IMR-90 (cell line): ENCODE measurements at regions not wholly inside any gene's neighbourhood (a gene's known extent, or its start where the extent isn't known, plus 50 kb on each side); places are given as distances from the start of the nearest gene placed in this dataset.

ENCODE experiments used
- ATAC-seq: fragments of 200-7000 bp; cut with Tn5 transposase; 2 replicates; pipeline ENCODE4 v1.9.1; 2020; ENCODE audit warnings: low read depth, mild to moderate bottlenecking, moderate library complexity
- BruUV-seq: library from RNA; stranded (reverse); fragments of 400-500 nt; replicated peaks from 2 replicates; lab custom pipeline; 2021; lab: Mats Ljungman, UMichigan
- CTCF ChIA-PET: fragments of 300-600 bp; formaldehyde crosslinking; extraction: SDS; loops from one replicate; lab custom pipeline; 2021; ENCODE audit warnings: antibody characterized with exemption; lab: Yijun Ruan, JAX
- POLR2A ChIA-PET: fragments of 300-600 bp; sonication (Branson Sonifier 250); formaldehyde crosslinking; loops from one replicate; lab custom pipeline; 2022; ENCODE audit warnings: antibody characterized with exemption; ENCODE audit not compliant: unreplicated experiment; lab: Charles Lee
- DNase-seq: peaks from one replicate; pipeline ENCODE4 v3.0.0; 2013
- H2AFZ ChIP-seq: replicated peaks from 2 replicates; pipeline ENCODE3; 2013; ENCODE audit warnings: low read length, mild to moderate bottlenecking; ENCODE audit not compliant: poor library complexity
- H2AK5ac ChIP-seq: 2 replicates; pipeline ENCODE4 v1.6.1; 2013; ENCODE audit warnings: low read depth, low read length, inconsistent platforms
- H2AK9ac ChIP-seq: replicated peaks from 2 replicates; pipeline ENCODE3; 2013; ENCODE audit warnings: mild to moderate bottlenecking, low read depth, low read length, moderate library complexity; ENCODE audit not compliant: poor library complexity
- H2BK120ac ChIP-seq: 2 replicates; pipeline ENCODE4 v1.6.1; 2013; ENCODE audit warnings: low read depth, low read length, inconsistent platforms
- H2BK15ac ChIP-seq: 3 replicates; pipeline ENCODE4 v1.6.1; 2013; ENCODE audit warnings: low read depth, low read length, inconsistent platforms
- H2BK20ac ChIP-seq: 2 replicates; pipeline ENCODE4 v1.6.1; 2013; ENCODE audit warnings: low read depth, mild to moderate bottlenecking, inconsistent platforms, low read length, moderate library complexity
- H2BK5ac ChIP-seq: 2 replicates; pipeline ENCODE4 v1.6.1; 2013; ENCODE audit warnings: mild to moderate bottlenecking, low read depth, low read length, inconsistent platforms; ENCODE audit not compliant: poor library complexity, severe bottlenecking
- H3K14ac ChIP-seq: replicated peaks from 2 replicates; pipeline ENCODE4 v1.6.1; 2013; ENCODE audit warnings: low read depth, low read length, inconsistent platforms
- H3K18ac ChIP-seq: 2 replicates; pipeline ENCODE4 v1.6.1; 2013; ENCODE audit warnings: low read depth, low read length, control low read depth
- H3K23ac ChIP-seq: 2 replicates; pipeline ENCODE4 v1.6.1; 2013; ENCODE audit warnings: low read depth, low read length, inconsistent platforms
- H3K27ac ChIP-seq: 2 replicates; pipeline ENCODE4 v1.5.1; 2013; ENCODE audit warnings: mild to moderate bottlenecking, control low read depth, low read length; ENCODE audit not compliant: insufficient read depth
- H3K27me3 ChIP-seq: 2 replicates; pipeline ENCODE4 v1.6.1; 2013; ENCODE audit warnings: low read length; ENCODE audit not compliant: control insufficient read depth, insufficient read depth
- H3K36me3 ChIP-seq: 2 replicates; pipeline ENCODE4 v1.6.1; 2013; ENCODE audit warnings: low read length, mixed read lengths; ENCODE audit not compliant: control insufficient read depth, insufficient read depth
- H3K4ac ChIP-seq: 2 replicates; pipeline ENCODE4 v1.6.1; 2013; ENCODE audit warnings: low read depth, low read length, inconsistent platforms
- H3K4me1 ChIP-seq: 2 replicates; pipeline ENCODE4 v1.6.1; 2013; ENCODE audit warnings: low read length, mixed read lengths; ENCODE audit not compliant: control insufficient read depth, insufficient read depth
- H3K4me2 ChIP-seq: 2 replicates; pipeline ENCODE4 v1.6.1; 2013; ENCODE audit warnings: low read depth, mild to moderate bottlenecking, control low read depth, low read length, moderate library complexity
- H3K4me3 ChIP-seq: 2 replicates; pipeline ENCODE4 v1.5.1; 2013; ENCODE audit warnings: low read depth, mild to moderate bottlenecking, control low read depth, low read length, moderate library complexity; ENCODE audit not compliant: insufficient read depth
- H3K56ac ChIP-seq: 2 replicates; pipeline ENCODE4 v1.6.1; 2013; ENCODE audit warnings: low read length, inconsistent platforms; ENCODE audit not compliant: insufficient read depth; ENCODE audit errors: extremely low read depth
- H3K79me1 ChIP-seq, 2 experiments: 2 replicates each; pipeline ENCODE4 v1.6.1; 2013; ENCODE audit warnings: low read length in 2 of 2, inconsistent platforms in 1 of 2, low read depth in 1 of 2
- H3K9ac ChIP-seq: 2 replicates; pipeline ENCODE4 v1.6.1; 2013; ENCODE audit warnings: low read depth, low read length, control low read depth
- H3K9me1 ChIP-seq: 2 replicates; pipeline ENCODE4 v1.6.1; 2013; ENCODE audit warnings: low read length, inconsistent platforms; ENCODE audit not compliant: insufficient read depth
- H3K9me3 ChIP-seq: 2 replicates; pipeline ENCODE4 v1.6.1; 2013; ENCODE audit warnings: low read length; ENCODE audit not compliant: control insufficient read depth, insufficient read depth
- H4K20me1 ChIP-seq: 2 replicates; pipeline ENCODE4 v1.6.1; 2013; ENCODE audit warnings: low read length, inconsistent platforms; ENCODE audit not compliant: insufficient read depth
- H4K5ac ChIP-seq: 2 replicates; pipeline ENCODE4 v1.6.1; 2013; ENCODE audit warnings: mild to moderate bottlenecking, low read depth, low read length, control low read depth
- H4K8ac ChIP-seq, 2 experiments: 2 replicates each; pipeline ENCODE4 v1.6.1; 2013; ENCODE audit warnings: low read depth in 2 of 2, low read length in 2 of 2, control low read depth in 1 of 2, inconsistent platforms in 1 of 2
- H4K91ac ChIP-seq: 2 replicates; pipeline ENCODE4 v1.6.1; 2013; ENCODE audit warnings: low read depth, low read length, inconsistent platforms; ENCODE audit not compliant: insufficient read depth
- BHLHE40 ChIP-seq: fragments of 150-350 bp; IDR thresholded peaks from 2 replicates; pipeline ENCODE4 v1.6.1; 2016; ENCODE audit warnings: mild to moderate bottlenecking, low read depth, low read length
- CEBPB ChIP-seq: IDR thresholded peaks from 2 replicates; pipeline ENCODE4 v1.6.1; 2012; ENCODE audit warnings: low read depth, low read length, improper control_type of control experiment
- CHD1 ChIP-seq: IDR thresholded peaks from 2 replicates; pipeline ENCODE4 v1.6.1; 2012; ENCODE audit warnings: low read depth, low read length, improper control_type of control experiment
- CTCF ChIP-seq: conservative IDR thresholded peaks from 2 replicates; pipeline ENCODE4 v1.5.1; 2012; ENCODE audit warnings: mild to moderate bottlenecking, low read depth, low read length, improper control_type of control experiment
- ELK1 ChIP-seq: fragments of 150-350 bp; IDR thresholded peaks from 2 replicates; pipeline ENCODE4 v1.6.1; 2016; ENCODE audit warnings: low read depth, mild to moderate bottlenecking, low read length, moderate library complexity, borderline replicate concordance
- FOS ChIP-seq: fragments of 150-350 bp; IDR thresholded peaks from 2 replicates; pipeline ENCODE4 v1.6.1; 2016; ENCODE audit warnings: low read depth, low read length
- MAFK ChIP-seq: IDR thresholded peaks from 2 replicates; pipeline ENCODE4 v1.6.1; 2012; ENCODE audit warnings: low read depth, low read length, improper control_type of control experiment
- MXI1 ChIP-seq: IDR thresholded peaks from 2 replicates; pipeline ENCODE4 v1.6.1; 2012; ENCODE audit warnings: low read depth, mild to moderate bottlenecking, low read length, moderate library complexity, borderline replicate concordance
- NFE2L2 ChIP-seq: fragments of 150-350 bp; IDR thresholded peaks from 2 replicates; pipeline ENCODE4 v1.6.1; 2016; ENCODE audit warnings: low read depth, mild to moderate bottlenecking, low read length
- POLR2A ChIP-seq: IDR thresholded peaks from 2 replicates; pipeline ENCODE4 v1.6.1; 2012; ENCODE audit warnings: mild to moderate bottlenecking, low read depth, low read length
- RAD21 ChIP-seq: IDR thresholded peaks from 2 replicates; pipeline ENCODE4 v1.6.1; 2012; ENCODE audit warnings: low read length, improper control_type of control experiment
- RCOR1 ChIP-seq: IDR thresholded peaks from 2 replicates; pipeline ENCODE4 v1.6.1; 2012; ENCODE audit warnings: mild to moderate bottlenecking, low read length, improper control_type of control experiment; ENCODE audit not compliant: insufficient replicate concordance
- SMC3 ChIP-seq: fragments of 150-350 bp; IDR thresholded peaks from 2 replicates; pipeline ENCODE4 v1.6.1; 2016; ENCODE audit warnings: low read depth, mild to moderate bottlenecking, antibody characterized with exemption, low read length, moderate library complexity
- USF2 ChIP-seq: fragments of 150-350 bp; IDR thresholded peaks from 2 replicates; pipeline ENCODE4 v1.6.1; 2017; ENCODE audit warnings: mild to moderate bottlenecking, antibody characterized with exemption, low read length, low read depth
- WGBS, 2 experiments: methylation state at CpG; one replicate each; pipeline versions ENCODE4 v1.1.5 to v1.1.7; 2013; ENCODE audit warnings: missing lambda C conversion rate in 2 of 2; ENCODE audit not compliant: insufficient read length in 1 of 2; ENCODE audit errors: extremely low coverage in 2 of 2; 5-methylcytosine and 5-hydroxymethylcytosine counted together
- dilution Hi-C: fragments of 300-500 bp; cut with HindIII; formaldehyde crosslinking; loops from one replicate; pipeline ENCODE4 v1.14.3; 2018; ENCODE audit warnings: low sequenced_read_pairs; ENCODE audit not compliant: unreplicated experiment
- in situ Hi-C: fragments of 300-500 bp; cut with MboI; formaldehyde crosslinking; loops from 3 replicates; pipeline ENCODE4 v1.14.3; 2019; ENCODE audit warnings: low sequenced_read_pairs, inconsistent platforms, mixed read lengths
- intact Hi-C: fragments of 100-400 bp; cut with micrococcal nuclease; formaldehyde crosslinking; loops from 2 replicates; pipeline ENCODE4 v1.10.0; 2022

GRCh38 chr17:73757420-73757819, 113.2 kb upstream of the SDK2 start:
- no peak overlapping the region for H3K23ac ChIP-seq
- H3K4me2 ChIP-seq: no peak overlapping the region
- H2AK9ac ChIP-seq: no peak overlapping the region
- H2AFZ ChIP-seq: no peak overlapping the region
- no peaks in the 10 kb centered on the region for H3K4me1 ChIP-seq
- in situ Hi-C loops: no loop called here
- H3K9me3 ChIP-seq: peaks cover 31% of the 10 kb centered on the region
- TF ChIP-seq POLR2A (no peak), FOS (no peak), CTCF (no peak), ELK1 (no peak), MAFK (no peak), RAD21 (no peak), CHD1 (no peak), CEBPB (no peak), SMC3 (no peak), RCOR1 (no peak), NFE2L2 (no peak), BHLHE40 (no peak), MXI1 (no peak), USF2 (no peak)
- no peak overlapping the region for H2AK5ac ChIP-seq
- POLR2A ChIA-PET: no interaction called here
- DNase-seq (no peak), ATAC-seq (no peak)
- no peaks in the 10 kb centered on the region for H3K27me3 ChIP-seq
- CTCF ChIA-PET: no interaction called here
- BruUV-seq: no TSS peak
- intact Hi-C loops: no loop called here
- H3K4me3 ChIP-seq: no peak overlapping the region
- no peak overlapping the region for H2BK20ac ChIP-seq
- H3K14ac ChIP-seq: no peak overlapping the region
- H3K4ac ChIP-seq: no peak overlapping the region
- no peak overlapping the region for H3K56ac ChIP-seq
- no peaks in the 10 kb centered on the region for H3K9me1 ChIP-seq
- H3K9ac ChIP-seq: no peak overlapping the region
- H2BK120ac ChIP-seq: no peak overlapping the region
- no peak overlapping the region for H2BK15ac ChIP-seq
- no peaks in the 10 kb centered on the region for H3K79me1 ChIP-seq
- no peak overlapping the region for H2BK5ac ChIP-seq
- no peak overlapping the region for H3K18ac ChIP-seq
- H4K20me1 ChIP-seq: no peaks in the 10 kb centered on the region
- H3K27ac ChIP-seq: no peak overlapping the region
- no peak overlapping the region for H4K8ac ChIP-seq
- no peak overlapping the region for H4K5ac ChIP-seq
- dilution Hi-C loops: no loop called here
- WGBS, 2 experiments: 63% methylated on average over 3 of the region's 12 CpGs; no CpG with 5 or more reads in 1 of the 2 experiments
- no peaks in the 10 kb centered on the region for H3K36me3 ChIP-seq
- no peak overlapping the region for H4K91ac ChIP-seq
